ENCODE measurements at regions not wholly inside any gene's neighbourhood (a gene's known extent, or its start where the extent isn't known, plus 50 kb on each side); places are given as distances from the start of the nearest gene placed in this dataset.
"Not testable (repeated sequence)": the region's sequence is repeated elsewhere in the genome, so short reads cannot be mapped to it uniquely, and the experiment has no call there.

- Mint-ChIP-seq H3K27me3 (no peaks in the 10 kb centered on the region), H3K27ac (no peak overlapping the region), H3K4me3 (no peak overlapping the region), H3K4me1 (no peaks in the 10 kb centered on the region), H3K9me3 (peaks cover 0 to 25% (median 9%) of the 10 kb centered on the region in 9 donors), H3K36me3 (peaks cover 0 to 11% (median 0%) of the 10 kb centered on the region in 3 donors)
- POLR2A ChIA-PET = no interaction called here
- DNase-seq (no peak), ATAC-seq (no peak)
Observed at GRCh38 chr15:46918462-46919140, 798.7 kb upstream of the SEMA6D start.

- ATAC-seq (no peak), DNase-seq (no peak)
- Mint-ChIP-seq H3K36me3 (peaks cover 0 to 11% (median 0%) of the 10 kb centered on the region in 3 donors), H3K9me3 (peaks cover 0 to 21% (median 8%) of the 10 kb centered on the region in 9 donors), H3K27me3 (no peaks in the 10 kb centered on the region), H3K27ac (no peak overlapping the region), H3K4me1 (no peaks in the 10 kb centered on the region), H3K4me3 (no peak overlapping the region)
- POLR2A ChIA-PET = no interaction called here
Observed at GRCh38 chr15:46921891-46922290, 795.4 kb upstream of the SEMA6D start.

- POLR2A ChIA-PET = no interaction called here
- Mint-ChIP-seq H3K36me3 (no peaks in the 10 kb centered on the region), H3K27me3 (peaks cover 0 to 11% (median 0%) of the 10 kb centered on the region in 5 donors), H3K9me3 (peaks cover 0 to 12% (median 4%) of the 10 kb centered on the region in 9 donors), H3K27ac (no peak overlapping the region), H3K4me1 (no peaks in the 10 kb centered on the region), H3K4me3 (no peak overlapping the region)
- DNase-seq (no peak), ATAC-seq (no peak)
Observed at GRCh38 chr15:46930426-46930825, 786.9 kb upstream of the SEMA6D start.

GRCh38 chr15:46933332-46933731 is 784.0 kb upstream of the SEMA6D start:
- Mint-ChIP-seq H3K4me3 (no peak overlapping the region), H3K27ac (no peak overlapping the region), H3K4me1 (no peaks in the 10 kb centered on the region), H3K9me3 (peaks cover 0 to 13% (median 5%) of the 10 kb centered on the region in 9 donors), H3K36me3 (no peaks in the 10 kb centered on the region), H3K27me3 (peaks cover 0 to 11% (median 0%) of the 10 kb centered on the region in 5 donors)
- POLR2A ChIA-PET = no interaction called here
- no peak for ATAC-seq
- DNase-seq = no peak

GRCh38 chr15:46934851-46935250 is 782.5 kb upstream of the SEMA6D start:
- Mint-ChIP-seq H3K9me3 (peaks cover 0 to 17% (median 6%) of the 10 kb centered on the region in 9 donors), H3K36me3 (no peaks in the 10 kb centered on the region), H3K4me1 (no peaks in the 10 kb centered on the region), H3K27me3 (peaks cover 0 to 11% (median 0%) of the 10 kb centered on the region in 5 donors), H3K27ac (no peak overlapping the region), H3K4me3 (no peak overlapping the region)
- DNase-seq (no peak), ATAC-seq (no peak)
- POLR2A ChIA-PET = no interaction called here

GRCh38 chr15:46938169-46938568 is 779.1 kb upstream of the SEMA6D start:
- POLR2A ChIA-PET = no interaction called here
- DNase-seq (no peak), ATAC-seq (no peak)
- Mint-ChIP-seq H3K9me3 (peaks cover 0 to 12% (median 3%) of the 10 kb centered on the region in 9 donors), H3K4me3 (no peak overlapping the region), H3K36me3 (no peaks in the 10 kb centered on the region), H3K27me3 (peaks cover 0 to 1% (median 0%) of the 10 kb centered on the region in 5 donors), H3K4me1 (no peaks in the 10 kb centered on the region), H3K27ac (no peak overlapping the region)

- no peaks in the 10 kb centered on the region for H3K4me1 Mint-ChIP-seq
- H3K27ac Mint-ChIP-seq = no peak overlapping the region
- DNase-seq (no peak), ATAC-seq (no peak)
- H3K36me3 Mint-ChIP-seq = no peaks in the 10 kb centered on the region
- no peak overlapping the region for H3K4me3 Mint-ChIP-seq
- H3K9me3 Mint-ChIP-seq = peaks cover 0 to 20% (median 3%) of the 10 kb centered on the region in 9 donors
- no peaks in the 10 kb centered on the region for H3K27me3 Mint-ChIP-seq
- POLR2A ChIA-PET = no interaction called here
Observed at GRCh38 chr15:46941241-46941640, 776.1 kb upstream of the SEMA6D start.

GRCh38 chr15:46946953-46947352 is 770.4 kb upstream of the SEMA6D start:
- POLR2A ChIA-PET = no interaction called here
- no peak for DNase-seq
- no peak for ATAC-seq
- H3K9me3 Mint-ChIP-seq = peaks cover 5 to 38% (median 11%) of the 10 kb centered on the region in 9 donors
- peaks cover 0 to 3% (median 0%) of the 10 kb centered on the region in 5 donors for H3K27me3 Mint-ChIP-seq
- H3K36me3 Mint-ChIP-seq = peaks cover 0 to 5% (median 0%) of the 10 kb centered on the region in 3 donors
- no peak overlapping the region for H3K27ac Mint-ChIP-seq
- no peaks in the 10 kb centered on the region for H3K4me1 Mint-ChIP-seq
- H3K4me3 Mint-ChIP-seq = no peak overlapping the region

- Mint-ChIP-seq H3K36me3 (no peaks in the 10 kb centered on the region), H3K27me3 (peaks cover 0 to 3% (median 0%) of the 10 kb centered on the region in 5 donors), H3K4me1 (no peaks in the 10 kb centered on the region), H3K27ac (no peak overlapping the region), H3K4me3 (no peak overlapping the region), H3K9me3 (peaks cover 0 to 21% (median 4%) of the 10 kb centered on the region in 9 donors)
- ATAC-seq (no peak), DNase-seq (no peak)
- POLR2A ChIA-PET = no interaction called here
Observed at GRCh38 chr15:46955576-46955975, 761.7 kb upstream of the SEMA6D start.

- POLR2A ChIA-PET = no interaction called here
- Mint-ChIP-seq H3K4me3 (no peak overlapping the region), H3K9me3 (peaks cover 0 to 18% (median 2%) of the 10 kb centered on the region in 9 donors), H3K4me1 (no peaks in the 10 kb centered on the region), H3K36me3 (no peaks in the 10 kb centered on the region), H3K27ac (no peak overlapping the region), H3K27me3 (peaks cover 0 to 3% (median 0%) of the 10 kb centered on the region in 5 donors)
- DNase-seq (no peak), ATAC-seq (no peak)
Observed at GRCh38 chr15:46956456-46956855, 760.8 kb upstream of the SEMA6D start.

GRCh38 chr15:46956881-46957280 is 760.4 kb upstream of the SEMA6D start:
- H3K36me3 Mint-ChIP-seq = no peaks in the 10 kb centered on the region
- ATAC-seq = no peak
- H3K9me3 Mint-ChIP-seq = peaks cover 0 to 15% (median 0%) of the 10 kb centered on the region in 9 donors

GRCh38 chr15:46960581-46960980 is 756.7 kb upstream of the SEMA6D start:
- POLR2A ChIA-PET = no interaction called here
- Mint-ChIP-seq H3K4me3 (no peak overlapping the region), H3K27me3 (peaks cover 0 to 1% (median 0%) of the 10 kb centered on the region in 5 donors), H3K36me3 (peaks cover 0 to 9% (median 0%) of the 10 kb centered on the region in 3 donors), H3K4me1 (no peaks in the 10 kb centered on the region), H3K9me3 (peaks cover 0 to 15% (median 4%) of the 10 kb centered on the region in 9 donors), H3K27ac (no peak overlapping the region)
- ATAC-seq = no peak
- DNase-seq = no peak

More at GRCh38 chr15:46956881-46957280, 760.4 kb upstream of the SEMA6D start:
- H3K27me3 Mint-ChIP-seq = peaks cover 0 to 3% (median 0%) of the 10 kb centered on the region in 5 donors
- no peak for DNase-seq
- no peak overlapping the region for H3K27ac Mint-ChIP-seq
- no peak overlapping the region for H3K4me3 Mint-ChIP-seq
- H3K4me1 Mint-ChIP-seq = no peaks in the 10 kb centered on the region
- POLR2A ChIA-PET = no interaction called here

- no peak for ATAC-seq
- no peak overlapping the region for H3K4me3 Mint-ChIP-seq
- H3K4me1 Mint-ChIP-seq = no peaks in the 10 kb centered on the region
- POLR2A ChIA-PET = no interaction called here
- DNase-seq = no peak
- peaks cover 0 to 1% (median 0%) of the 10 kb centered on the region in 5 donors for H3K27me3 Mint-ChIP-seq
- H3K36me3 Mint-ChIP-seq = peaks cover 0 to 9% (median 0%) of the 10 kb centered on the region in 3 donors
- no peak overlapping the region for H3K27ac Mint-ChIP-seq
- peaks cover 0 to 19% (median 5%) of the 10 kb centered on the region in 9 donors for H3K9me3 Mint-ChIP-seq
Observed at GRCh38 chr15:46961795-46962194, 755.5 kb upstream of the SEMA6D start.

- POLR2A ChIA-PET, H3K36me3 Mint-ChIP-seq, DNase-seq, H3K27ac Mint-ChIP-seq, H3K4me1 Mint-ChIP-seq, H3K27me3 Mint-ChIP-seq, ATAC-seq, H3K4me3 Mint-ChIP-seq: not testable (repeated sequence)
- peaks cover 0 to 46% (median 24%) of the 10 kb centered on the region in 9 donors for H3K9me3 Mint-ChIP-seq
Observed at GRCh38 chr15:46988055-46988454, 729.2 kb upstream of the SEMA6D start.

All from naive thymus-derived CD8-positive, alpha-beta T cell (primary cell).